OCI-LY3 (cell line): ENCODE measurements at regions not wholly inside any gene's neighbourhood (a gene's known extent, or its start where the extent isn't known, plus 50 kb on each side); places are given as distances from the start of the nearest gene placed in this dataset.

Source experiments
- CTCF ChIP-seq: fragments of 200-600, 300-600 bp; sonication (generic); IDR thresholded peaks from 2 replicates; pipeline ENCODE4 v1.5.1; 2014; ENCODE audit warnings: antibody characterized with exemption, low read length, low read depth
- EZH2phosphoT487 ChIP-seq: fragments of 200-600 bp; shearing (Covaris generic); IDR thresholded peaks from 2 replicates; pipeline ENCODE4 v1.6.1; 2018; ENCODE audit warnings: antibody characterized with exemption, mixed run types, low read depth

GRCh38 chr13:44276061-44276460 lies 97.6 kb upstream of the SERP2 start:
- TF ChIP-seq CTCF (no peak), EZH2phosphoT487 (no peak)
